WTC11 (cell line): ENCODE measurements at regions not wholly inside any gene's neighbourhood (a gene's known extent, or its start where the extent isn't known, plus 50 kb on each side); places are given as distances from the start of the nearest gene placed in this dataset.

Source experiments
- CREB1 ChIP-seq: sonication (generic); formaldehyde crosslinking; IDR thresholded peaks from 2 replicates; pipeline ENCODE4 v1.8.0; 2023; ENCODE audit warnings: mild to moderate bottlenecking, missing genetic modification reagents
- JUN ChIP-seq: sonication (generic); formaldehyde crosslinking; IDR thresholded peaks from 2 replicates; pipeline ENCODE4 v1.8.0; 2023; ENCODE audit warnings: mild to moderate bottlenecking, missing genetic modification reagents
- NFYB ChIP-seq: sonication (generic); formaldehyde crosslinking; conservative IDR thresholded peaks from 2 replicates; pipeline ENCODE4 v1.8.0; 2022; ENCODE audit warnings: low read depth, missing genetic modification reagents
- NR3C1 ChIP-seq: sonication (generic); formaldehyde crosslinking; conservative IDR thresholded peaks from 2 replicates; pipeline ENCODE4 v1.8.1; 2023; ENCODE audit warnings: low read depth, mild to moderate bottlenecking, missing genetic modification reagents
- TF ChIP-seq, protein P1 (sequence below): fragments of 200-600 bp; IDR thresholded peaks from 2 replicates; pipeline ENCODE4 v1.8.0; 2022; ENCODE audit warnings: antibody characterized with exemption

DNA sequence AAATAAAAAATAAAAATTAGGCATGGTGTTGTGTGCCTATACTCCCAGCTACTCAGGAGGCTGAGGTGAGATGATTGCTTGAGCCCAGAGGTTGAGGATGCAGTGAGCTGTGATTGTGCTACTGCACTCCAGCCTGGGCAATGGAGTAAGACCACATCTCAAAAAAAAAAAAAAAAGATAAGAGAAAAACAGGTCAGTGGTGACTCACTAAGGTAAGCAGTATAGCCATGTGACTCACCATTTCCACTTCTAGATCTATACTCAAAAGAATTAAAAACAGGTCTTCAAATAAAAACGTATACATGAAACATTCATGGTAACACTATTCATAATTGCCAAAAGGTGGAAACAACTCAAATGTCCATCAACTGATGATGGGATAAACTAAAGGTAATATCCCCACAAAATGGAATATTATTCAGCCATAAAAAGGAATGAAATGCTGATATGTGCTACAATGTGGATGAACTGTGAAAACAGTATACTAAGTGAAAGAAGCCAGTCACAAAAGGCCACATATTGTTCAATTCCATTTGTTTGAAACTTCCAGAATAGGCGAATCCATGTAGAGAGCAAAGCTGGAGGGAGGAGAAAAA, 75.1 kb downstream of the ZNF281 start:
- no peak for TF ChIP-seq CREB1 (CRISPR knock-in tag)
- TF ChIP-seq NFYB (CRISPR knock-in tag): no peak
- TF ChIP-seq, protein P1, sequence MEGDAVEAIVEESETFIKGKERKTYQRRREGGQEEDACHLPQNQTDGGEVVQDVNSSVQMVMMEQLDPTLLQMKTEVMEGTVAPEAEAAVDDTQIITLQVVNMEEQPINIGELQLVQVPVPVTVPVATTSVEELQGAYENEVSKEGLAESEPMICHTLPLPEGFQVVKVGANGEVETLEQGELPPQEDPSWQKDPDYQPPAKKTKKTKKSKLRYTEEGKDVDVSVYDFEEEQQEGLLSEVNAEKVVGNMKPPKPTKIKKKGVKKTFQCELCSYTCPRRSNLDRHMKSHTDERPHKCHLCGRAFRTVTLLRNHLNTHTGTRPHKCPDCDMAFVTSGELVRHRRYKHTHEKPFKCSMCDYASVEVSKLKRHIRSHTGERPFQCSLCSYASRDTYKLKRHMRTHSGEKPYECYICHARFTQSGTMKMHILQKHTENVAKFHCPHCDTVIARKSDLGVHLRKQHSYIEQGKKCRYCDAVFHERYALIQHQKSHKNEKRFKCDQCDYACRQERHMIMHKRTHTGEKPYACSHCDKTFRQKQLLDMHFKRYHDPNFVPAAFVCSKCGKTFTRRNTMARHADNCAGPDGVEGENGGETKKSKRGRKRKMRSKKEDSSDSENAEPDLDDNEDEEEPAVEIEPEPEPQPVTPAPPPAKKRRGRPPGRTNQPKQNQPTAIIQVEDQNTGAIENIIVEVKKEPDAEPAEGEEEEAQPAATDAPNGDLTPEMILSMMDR: no peak
- no peak for TF ChIP-seq JUN (CRISPR knock-in tag)
- TF ChIP-seq NR3C1 (CRISPR knock-in tag): no peak
